Eye (tissue), 1 donor: ENCODE measurements at regions not wholly inside any gene's neighbourhood (a gene's known extent, or its start where the extent isn't known, plus 50 kb on each side); places are given as distances from the start of the nearest gene placed in this dataset.

Experiments used
- DNase-seq: peaks from one replicate; pipeline ENCODE4 v3.0.0-alpha.2; 2015

DNA sequence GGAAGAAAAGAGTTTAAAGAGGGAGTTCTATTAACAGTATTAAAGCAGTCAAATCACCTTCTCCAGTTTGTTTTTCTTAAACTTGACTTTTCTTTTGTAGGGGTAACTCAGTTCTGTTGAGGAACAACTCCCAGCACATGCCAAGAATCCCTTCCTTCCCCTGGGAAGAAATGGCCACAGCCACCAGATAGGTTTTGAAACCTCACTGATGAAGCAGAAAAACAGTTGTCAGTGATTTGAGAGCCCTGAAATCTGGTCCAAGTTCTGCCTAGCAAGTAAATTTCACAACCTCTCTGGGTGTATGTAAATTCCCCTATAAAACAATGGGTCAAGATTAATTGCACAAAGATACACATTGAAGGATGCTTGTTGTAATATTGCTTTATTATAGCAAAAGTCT, 167.1 kb downstream of the DHX15 start:
- no peak for DNase-seq

DNA sequence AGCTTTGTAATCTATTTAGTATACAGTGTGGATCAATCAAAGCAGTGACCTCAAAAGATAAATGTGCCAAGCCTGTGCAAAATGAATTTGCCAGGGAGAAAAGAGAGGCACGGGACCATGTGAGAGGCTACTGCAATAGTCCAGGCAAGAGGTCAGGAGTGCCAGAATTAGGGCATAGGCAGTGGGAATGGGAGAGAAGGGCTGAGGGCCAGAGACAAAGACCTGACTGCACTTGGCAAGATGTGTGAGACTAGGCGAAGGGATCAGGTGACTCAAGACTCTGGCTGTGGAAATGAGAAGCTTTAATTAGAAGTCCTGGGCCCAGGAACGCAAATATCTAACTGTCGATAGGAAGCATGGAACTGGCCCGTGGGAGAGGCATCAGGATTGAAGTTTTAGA, 168.1 kb downstream of the DHX15 start:
- no peak for DNase-seq

DNA sequence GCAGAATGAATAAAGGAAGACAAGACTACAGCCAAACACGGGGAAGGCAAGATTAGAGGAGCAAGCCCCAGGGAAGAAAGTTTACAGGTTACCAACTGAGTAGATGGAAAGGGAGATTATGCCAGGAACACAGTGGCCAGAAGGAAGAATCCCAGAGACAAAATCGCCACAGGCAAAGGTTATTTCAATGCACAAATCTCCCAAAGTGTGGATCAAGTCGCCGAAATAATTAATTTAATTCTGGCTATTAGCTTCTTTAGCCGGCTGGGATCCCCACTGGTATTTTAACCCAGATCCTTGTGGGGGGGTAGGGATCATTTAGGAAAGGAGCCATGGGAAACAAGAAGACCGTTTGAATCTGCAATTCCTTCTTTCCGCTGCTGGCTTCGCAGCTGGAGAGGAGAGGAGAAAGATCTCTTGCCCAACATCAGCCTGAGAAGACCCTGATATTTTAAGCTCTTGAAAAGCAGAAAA, 171.0 kb downstream of the DHX15 start:
- DNase-seq = no peak

DNA sequence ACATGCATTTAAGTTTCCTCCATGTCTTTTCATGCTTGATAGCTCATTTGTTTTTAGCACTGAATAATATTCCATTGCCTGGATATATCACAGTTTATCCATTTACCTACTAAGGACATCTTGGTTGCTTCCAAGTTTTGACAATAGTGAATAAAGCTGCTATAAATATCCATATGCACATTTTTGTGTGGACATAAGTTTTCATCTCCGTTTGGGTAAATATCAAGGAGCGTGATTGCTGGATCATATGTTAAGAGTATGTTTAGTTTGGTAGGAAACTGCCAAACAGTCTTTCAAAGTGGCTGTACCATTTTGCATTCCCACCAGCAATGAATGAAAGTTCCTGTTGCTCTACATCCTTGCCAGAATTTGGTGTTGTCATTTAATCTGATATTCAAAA, 172.5 kb downstream of the DHX15 start:
- no peak for DNase-seq

DNA sequence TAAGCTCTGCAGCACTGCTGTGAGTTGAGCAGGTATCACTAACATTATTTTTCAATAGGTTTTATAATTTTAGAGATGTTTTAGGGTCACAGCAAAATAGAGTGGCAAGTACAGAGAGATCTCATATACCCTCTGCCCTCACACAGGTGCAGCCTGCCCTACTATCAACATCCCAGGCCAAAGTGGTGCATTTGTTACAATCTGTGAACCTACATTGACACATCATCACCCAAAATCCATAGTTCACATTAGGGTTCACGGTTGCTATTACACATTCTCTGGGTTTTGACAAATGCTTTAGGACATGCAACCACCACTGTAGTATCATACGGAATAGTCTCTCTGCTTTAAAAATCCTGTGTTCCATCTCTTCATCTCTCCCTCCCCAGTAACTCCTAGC, 173.1 kb downstream of the DHX15 start:
- no peak for DNase-seq

DNA sequence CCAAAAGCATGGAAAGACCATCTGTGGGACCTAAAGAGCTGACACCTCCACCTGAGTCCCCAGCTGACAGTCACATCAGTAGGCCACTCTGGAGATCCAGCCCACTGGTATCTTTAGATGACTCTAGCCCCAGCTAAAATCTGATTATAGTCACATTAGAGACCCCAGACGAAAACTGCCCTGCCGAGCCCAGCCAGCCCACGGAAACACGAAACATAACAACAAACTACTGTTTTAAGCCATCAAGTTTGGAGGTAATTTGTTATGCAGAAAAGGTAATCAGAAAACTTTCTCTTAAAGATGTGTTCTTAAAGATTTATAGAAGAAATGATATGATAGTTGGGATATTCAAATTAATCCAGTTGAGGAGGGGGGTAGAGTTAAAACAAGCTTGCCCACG, 175.7 kb downstream of the DHX15 start:
- no peak for DNase-seq

DNA sequence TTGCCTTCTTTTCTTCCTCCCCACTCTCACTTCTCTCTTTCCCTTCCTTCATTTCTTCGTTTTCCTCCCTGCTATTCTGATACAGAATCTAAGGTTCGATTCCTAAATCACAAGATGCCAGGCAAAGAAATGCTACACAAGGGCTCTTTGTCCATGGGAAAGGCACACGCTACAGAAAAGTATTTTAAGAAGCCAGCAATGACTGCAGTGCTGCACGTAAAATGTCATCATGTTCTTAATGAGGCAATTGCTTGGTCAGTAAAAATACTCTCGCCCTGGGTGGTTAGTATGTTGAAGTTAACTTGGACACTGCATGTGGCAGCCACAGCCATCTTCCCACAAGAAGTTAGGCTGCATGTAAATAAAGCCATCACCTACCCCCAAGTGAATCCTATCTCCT, 178.4 kb downstream of the DHX15 start:
- no peak for DNase-seq

DNA sequence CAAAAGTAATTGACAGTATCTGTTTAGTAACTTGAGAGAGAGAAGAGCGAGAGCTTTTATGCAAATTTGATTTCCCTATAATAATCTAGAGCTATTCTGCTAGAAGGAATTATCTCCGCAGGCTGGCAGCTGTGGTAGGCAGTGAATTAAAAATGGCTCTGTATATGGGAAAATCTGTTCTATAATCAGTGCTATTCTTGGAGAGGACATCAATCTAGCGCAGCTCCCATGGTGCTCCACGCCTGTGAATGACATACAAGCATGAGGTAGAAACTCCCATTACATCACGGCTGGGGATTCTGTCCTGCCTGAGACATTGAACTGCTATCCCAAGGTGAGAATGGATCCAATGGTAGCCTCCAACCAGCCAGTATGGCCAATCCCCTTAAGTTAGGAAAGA, 179.0 kb downstream of the DHX15 start:
- no peak for DNase-seq

DNA sequence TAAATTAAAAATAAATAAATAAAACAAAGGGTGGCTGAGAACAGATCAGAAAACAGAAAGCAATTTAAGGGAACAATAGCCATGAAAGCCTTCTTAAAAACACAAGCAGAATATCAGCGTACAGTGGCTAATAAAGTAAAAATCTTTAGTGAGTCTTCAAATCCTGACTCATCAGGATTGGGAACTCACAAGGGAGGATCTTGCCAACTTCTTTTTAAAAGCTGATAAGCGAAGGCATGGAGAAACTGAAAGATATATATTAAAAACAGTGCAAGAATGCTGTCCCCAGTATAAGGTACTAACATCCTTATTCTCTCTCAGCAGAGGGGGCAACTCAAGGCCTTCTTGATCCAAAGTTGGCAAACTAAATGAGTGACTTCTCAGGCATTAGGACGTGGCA, 180.1 kb downstream of the DHX15 start:
- no peak for DNase-seq

DNA sequence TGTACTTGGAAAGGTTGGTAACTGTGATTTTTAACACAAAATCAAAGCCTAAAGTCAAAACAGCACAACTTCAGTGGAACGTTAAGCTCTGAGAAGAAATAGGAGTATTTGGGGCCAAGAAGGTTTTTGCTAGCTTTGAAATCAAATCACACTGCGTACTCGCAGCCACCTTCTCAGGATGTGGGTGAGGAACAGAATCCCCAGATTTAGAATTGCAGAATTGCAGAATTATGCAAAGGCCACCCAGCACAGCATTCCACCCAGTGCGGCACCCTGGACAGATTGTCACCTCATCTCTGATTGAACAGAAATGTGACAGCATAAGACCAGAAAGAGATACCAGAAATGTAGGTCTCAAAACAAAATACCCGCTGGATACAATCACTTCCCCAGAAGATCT, 181.1 kb downstream of the DHX15 start:
- DNase-seq = no peak

DNA sequence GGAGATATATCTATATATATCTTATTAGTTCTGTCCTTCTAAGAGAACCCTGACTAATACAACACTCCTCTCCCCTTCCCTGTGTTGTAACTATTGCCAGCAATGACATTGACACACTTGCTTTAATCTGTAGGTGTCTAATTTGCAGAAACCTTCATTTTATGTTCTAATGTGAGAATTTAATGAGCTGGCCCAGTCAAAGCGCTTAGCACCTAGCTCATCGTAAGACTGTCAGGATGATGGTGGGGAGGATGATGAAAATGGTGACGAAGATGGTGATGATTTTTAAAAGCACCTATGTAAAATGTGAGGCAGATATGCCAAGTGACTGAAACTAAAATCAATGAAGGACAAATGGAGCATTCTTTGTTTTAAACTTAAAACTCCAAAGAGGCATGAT, 183.8 kb downstream of the DHX15 start:
- DNase-seq = no peak

DNA sequence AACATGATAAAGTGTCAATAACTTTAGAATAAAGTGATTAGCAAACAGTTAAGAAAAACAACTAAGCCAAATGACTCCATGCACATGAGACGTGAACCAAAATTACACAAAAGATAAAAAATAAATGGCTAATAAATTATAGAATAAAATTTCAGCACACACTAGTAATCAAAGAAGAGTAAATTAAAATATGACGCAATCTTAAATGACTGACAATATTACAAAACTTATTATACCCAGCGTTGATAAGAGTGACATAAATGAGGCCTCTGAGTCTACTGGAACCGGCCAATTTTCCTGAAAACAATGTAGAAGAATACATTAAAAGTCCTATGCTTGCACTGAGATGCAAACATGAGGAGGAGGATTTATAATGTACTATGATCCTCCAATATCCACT, 187.4 kb downstream of the DHX15 start:
- no peak for DNase-seq

DNA sequence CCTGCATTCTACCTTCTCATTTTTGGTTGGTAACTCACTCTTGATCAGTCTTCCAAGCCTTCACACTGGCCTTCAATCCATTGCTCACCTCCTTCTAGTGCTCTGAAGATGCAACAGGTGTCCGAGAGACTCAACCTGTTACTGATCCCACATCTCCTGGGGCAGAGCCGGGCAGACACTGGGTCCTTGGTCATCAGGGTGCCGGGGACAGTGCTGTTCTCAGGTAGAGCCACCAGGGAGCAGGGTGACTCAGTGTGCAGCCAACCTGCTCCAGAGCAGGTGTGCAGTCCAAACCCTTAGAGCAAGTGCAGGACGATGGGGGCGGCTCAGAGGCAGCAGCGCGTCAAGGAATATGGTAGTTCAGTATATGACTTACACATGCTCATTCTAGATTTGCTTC, 188.4 kb downstream of the DHX15 start:
- no peak for DNase-seq

DNA sequence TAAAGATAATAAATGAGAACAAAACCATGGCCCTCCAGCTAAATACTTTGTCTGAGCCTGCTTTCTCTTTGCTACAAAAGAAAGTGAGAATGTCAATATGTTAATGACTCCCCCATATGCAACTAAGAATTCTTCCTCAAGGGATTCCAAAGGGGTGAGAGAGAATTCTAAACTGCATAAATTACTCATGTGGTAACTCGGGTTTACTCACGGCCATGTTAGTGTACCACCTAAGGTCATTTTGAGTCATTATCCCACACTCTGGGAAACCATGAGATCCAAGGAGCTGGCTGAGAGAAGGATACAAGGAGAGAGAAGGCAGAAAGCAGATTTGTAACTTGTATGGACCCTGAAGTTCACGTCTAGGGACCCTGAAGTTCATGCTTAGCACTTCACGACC, 190.3 kb downstream of the DHX15 start:
- no peak for DNase-seq

DNA sequence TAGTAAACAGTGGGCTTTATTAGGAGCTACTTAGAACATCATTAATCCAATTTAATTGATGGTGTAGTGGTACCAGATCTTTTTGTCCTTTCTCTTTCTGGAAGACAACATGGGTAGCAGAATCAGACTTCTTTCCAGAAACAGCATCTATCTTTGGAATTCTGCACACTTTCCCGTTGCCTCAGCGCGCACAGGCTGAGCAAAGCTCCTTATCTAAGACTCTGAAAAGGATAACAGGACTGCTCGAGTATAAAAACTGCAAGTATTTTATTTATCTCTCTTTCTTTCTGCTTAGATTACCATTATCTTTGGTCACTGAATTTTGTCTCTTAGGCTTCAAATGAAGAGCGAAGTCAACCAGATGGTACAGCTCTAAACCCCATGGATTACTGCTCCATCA, 191.7 kb downstream of the DHX15 start:
- DNase-seq = no peak

DNA sequence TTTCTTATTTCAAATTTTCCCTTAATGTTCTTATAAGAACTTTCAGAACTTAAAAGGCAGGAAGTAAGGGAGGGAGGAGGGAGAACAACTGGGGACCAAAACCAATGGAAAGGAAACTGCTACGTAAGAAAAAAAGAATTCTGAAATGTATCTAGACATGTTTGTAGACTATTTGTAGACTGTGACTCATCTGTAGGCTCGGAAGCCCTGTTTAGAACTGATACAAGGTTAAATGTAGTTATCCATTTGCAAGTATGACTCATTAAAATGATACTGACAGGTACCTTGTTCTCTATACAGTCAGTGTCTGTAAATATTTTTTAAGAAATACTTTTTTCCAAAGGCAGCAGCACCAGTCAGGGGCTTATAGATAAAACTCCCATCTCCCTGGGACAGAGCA, 202.0 kb downstream of the DHX15 start:
- no peak for DNase-seq

DNA sequence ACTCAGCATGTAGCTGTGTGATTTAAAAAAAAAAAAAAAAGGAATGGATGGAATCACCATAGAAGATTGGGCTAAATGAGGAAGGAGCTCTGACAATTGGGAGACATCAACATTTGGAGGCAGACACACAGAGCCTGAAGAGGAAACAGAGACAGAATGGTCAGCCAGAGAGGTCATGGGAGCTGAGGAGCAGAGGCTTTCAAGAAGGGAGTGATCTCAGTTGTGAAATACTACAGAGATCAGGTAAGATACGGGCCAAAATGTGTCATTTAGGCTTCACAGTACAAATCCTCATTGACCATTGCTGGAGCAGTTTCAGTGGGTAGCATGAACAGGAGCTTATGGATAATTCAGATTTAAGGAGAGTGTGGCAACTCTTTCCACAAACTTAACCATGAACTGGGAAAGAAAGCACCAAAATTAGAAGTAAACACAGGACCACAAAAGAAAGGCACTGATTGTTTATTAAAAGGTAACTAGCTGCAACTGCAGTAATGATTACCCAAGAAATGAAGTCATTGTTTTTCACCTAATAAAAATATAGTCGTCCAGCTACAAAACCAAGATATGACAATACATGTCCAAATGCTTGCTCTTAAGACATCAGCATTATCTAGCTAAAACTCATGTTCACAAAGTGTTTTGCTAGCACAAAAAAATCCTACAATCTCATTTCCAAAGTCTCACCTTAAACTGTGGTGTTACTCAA, 203.2 kb downstream of the DHX15 start:
- no peak for DNase-seq

DNA sequence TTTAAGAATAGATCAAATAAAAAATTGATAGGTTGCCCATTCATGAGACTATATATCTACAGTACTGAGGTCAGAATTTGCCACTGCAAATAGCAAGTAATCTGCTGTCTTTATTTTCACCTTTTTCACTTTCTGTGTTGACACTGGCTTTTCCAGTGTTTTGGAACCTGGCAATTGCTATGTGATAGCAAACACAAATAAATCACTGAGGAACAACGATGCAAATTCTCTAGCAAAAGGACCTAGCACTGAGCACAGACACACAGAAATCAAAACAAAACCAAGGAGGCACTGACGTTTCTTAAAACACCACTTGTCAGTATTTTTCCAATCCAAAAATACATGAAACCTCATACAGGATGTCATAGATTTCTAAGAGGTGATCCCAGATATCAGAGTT, 210.7 kb downstream of the DHX15 start:
- DNase-seq = no peak

DNA sequence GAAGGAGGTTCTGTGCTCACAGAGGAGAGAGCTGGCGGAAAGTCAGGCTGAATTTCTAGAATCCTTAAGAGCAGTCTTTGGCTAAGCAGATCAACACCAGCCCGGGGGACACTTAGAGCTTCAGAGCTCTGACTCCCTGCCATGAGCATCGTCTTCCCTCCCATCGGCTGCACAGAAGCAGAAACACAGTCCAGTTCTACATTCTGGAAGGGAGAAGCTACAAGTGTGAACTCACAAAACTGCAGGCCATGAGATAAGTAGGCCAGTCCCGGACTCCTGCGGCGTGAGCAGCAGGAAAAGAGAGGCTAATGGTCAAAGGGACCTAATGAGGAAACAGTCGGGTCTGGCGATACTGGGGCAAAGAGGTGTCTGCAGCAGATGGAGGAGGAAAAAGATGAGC, 211.5 kb downstream of the DHX15 start:
- peak; percentile 12 for DNase-seq

DNA sequence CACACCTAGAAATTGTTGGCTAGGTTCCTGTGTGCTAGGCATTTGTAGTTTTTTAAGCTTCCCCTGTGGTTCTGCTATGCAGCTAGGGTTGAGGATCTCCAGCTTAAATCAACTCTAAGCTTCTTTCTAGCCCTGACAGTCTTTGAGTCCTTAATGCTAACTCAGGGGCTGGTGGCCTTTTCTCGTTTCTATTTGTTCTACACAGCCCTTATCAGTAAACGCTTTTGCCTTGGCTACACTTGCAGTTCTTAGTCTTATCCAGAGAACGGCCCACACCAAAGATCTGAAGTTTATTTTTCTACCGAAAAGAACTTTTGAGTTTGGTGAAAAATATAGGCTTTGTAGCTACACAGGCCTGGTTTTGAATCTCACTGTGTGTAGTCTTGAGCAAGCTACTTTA, 212.0 kb downstream of the DHX15 start:
- DNase-seq = no peak

DNA sequence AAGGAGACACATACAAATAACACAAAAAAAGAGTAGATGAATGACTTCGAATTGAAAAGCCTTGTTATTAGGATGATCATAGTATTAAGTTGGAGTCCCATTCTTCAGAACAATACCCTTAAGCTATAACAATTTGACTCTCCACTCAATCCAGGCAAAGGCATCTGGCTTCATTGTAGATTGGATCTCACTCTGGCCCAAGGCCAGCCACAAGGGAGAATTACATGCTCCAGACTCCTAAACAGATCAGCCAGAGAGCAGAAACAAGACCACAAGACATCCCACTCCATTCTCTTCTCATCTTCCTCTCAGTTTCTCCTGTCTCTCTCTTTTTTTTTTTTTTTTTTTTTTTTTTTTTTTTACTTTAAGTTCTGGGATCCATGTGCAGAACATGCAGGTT, 213.9 kb downstream of the DHX15 start:
- DNase-seq = no peak

DNA sequence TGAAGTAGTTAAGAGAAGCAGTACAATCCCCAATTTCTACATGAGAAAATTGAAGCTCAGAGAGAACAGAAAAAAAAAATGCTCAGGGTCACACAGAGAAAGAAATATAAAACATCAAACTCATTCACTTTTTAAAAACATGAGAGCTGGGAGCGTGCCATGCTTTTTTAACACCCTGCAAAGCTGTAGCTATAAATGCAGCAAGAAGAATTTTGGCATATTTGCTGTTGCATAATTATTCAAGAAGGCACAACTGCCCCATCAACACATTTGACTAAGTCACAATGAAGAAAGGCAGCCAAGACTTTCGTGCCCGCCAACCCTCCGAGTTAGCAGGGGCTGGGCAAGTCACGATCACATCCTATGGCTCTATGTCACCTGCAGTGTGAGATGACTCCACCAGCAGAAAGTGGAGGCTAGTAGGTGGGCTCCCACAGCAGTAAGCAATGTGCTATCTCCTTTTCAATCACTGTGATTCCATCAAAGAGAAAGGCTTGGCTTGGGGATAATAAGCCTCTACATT, 214.8 kb downstream of the DHX15 start:
- DNase-seq = no peak

DNA sequence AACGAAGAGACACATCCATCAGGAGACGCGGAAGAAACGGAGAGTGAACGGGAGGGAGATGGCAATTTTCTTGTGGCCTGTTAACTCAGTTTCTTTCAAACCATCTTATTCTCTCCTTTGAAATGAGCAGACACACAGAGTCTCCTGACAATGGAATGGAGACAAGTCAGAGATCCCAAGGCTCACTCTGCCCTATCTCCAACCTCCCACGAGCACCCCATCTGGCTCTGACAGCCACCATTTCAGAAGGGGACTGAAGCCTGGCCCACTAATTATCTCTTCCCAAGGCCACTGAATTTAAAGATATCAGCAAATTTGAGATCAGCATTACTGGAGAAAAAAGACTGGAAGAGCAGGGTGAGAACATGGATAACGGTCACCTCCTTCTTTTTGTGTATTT, 215.6 kb downstream of the DHX15 start:
- DNase-seq = no peak

DNA sequence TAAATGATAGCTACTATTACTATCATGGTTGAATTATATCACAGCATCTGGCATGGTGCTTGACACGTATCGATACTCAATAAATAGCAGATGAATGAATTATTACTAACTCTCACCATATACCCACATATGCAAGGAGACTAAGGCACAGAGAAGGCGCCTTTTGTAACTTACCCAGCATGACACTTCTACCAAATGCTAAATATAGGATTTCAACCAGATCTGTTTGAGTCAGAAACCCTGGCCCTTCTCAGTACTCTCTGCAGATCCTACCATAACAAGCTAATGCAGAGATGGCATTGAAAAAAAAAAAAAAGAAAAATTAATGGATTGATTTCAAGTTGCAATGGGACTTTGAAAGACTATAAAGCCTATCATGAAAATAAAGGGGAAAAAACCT, 219.5 kb downstream of the DHX15 start:
- no peak for DNase-seq

DNA sequence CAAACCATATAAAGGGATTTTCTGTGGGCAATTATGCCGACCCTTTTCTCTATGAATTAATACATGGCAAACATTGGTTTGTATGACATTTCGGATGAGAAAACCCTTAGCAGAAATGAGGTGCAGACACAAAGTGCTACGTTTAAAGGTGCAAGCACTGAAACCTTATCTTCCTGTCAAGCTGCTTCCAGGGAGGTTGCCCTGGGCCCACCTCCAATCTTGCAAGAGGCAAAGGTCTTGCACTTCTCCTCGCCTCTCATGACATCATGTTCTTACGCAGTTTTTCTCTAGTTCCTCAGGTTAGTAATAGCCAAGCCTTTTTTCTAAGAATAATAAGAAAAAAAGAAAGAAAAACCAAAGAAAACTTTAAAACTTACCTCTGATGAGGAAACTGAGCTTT, 220.1 kb downstream of the DHX15 start:
- no peak for DNase-seq
